Fibroblast of lung (primary cell): ENCODE measurements at regions not wholly inside any gene's neighbourhood (a gene's known extent, or its start where the extent isn't known, plus 50 kb on each side); places are given as distances from the start of the nearest gene placed in this dataset.

Experiments
- CTCF ChIP-seq, 2 donors: IDR thresholded peaks in 1 of 2; conservative IDR thresholded peaks in 1 of 2; 1 replicate in 1 of 2; 2 replicates in 1 of 2; pipeline ENCODE4 v1.5.1; 2011 to 2012; ENCODE audit warnings: low read length in 2 of 2, control low read depth in 1 of 2, inconsistent platforms in 1 of 2, low read depth in 1 of 2, mild to moderate bottlenecking in 1 of 2
- EZH2 ChIP-seq: IDR thresholded peaks from 2 replicates; pipeline ENCODE4 v1.5.1; 2012; ENCODE audit warnings: low read length, control low read depth, mild to moderate bottlenecking; ENCODE audit errors: missing control alignments

DNA sequence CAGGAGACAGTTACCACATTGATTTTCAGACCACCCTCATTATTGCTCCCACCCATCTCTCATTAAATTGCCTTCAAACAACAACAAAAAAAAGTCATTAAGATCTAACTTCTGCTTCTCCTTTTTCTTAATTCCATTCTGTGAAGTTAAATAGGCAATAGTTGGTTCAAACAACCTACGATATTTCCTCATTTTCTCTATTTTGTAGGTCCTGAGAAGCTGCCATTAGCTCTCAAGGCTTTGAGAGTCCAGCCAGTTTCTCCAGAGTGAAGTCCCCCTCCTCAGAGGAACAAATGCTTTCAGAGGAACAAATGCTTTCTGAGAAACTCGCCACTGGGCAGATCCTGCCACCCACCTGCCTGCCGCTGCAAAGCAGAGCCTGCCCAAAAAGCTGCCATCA, 125.6 kb downstream of the ETS2 start:
- TF ChIP-seq EZH2, result no peak
- no peak for TF ChIP-seq CTCF (conservative IDR thresholded peaks at IDR 0.05 in 1 of 2, IDR thresholded peaks at IDR 0.05 in 1 of 2; ENCODE audit: low read depth in 1 of 2, low read length in 2 of 2)
